ENCODE measurements at regions not wholly inside any gene's neighbourhood (a gene's known extent, or its start where the extent isn't known, plus 50 kb on each side); places are given as distances from the start of the nearest gene placed in this dataset.

- Histone ChIP-seq H3K27ac (ENCODE audit: low read length) (no peak overlapping the region), H3K4me1 (ENCODE audit: control insufficient read depth, insufficient read depth, low read length) (no peaks in the 10 kb centered on the region), H3K9me3 (ENCODE audit: control insufficient read depth, insufficient read depth, low read depth, low read length) (no peaks in the 10 kb centered on the region), H3K36me3 (ENCODE audit: control insufficient read depth, insufficient read depth, low read length) (no peaks in the 10 kb centered on the region), H3K27me3 (ENCODE audit: control insufficient read depth, insufficient read depth, low read length) (no peaks in the 10 kb centered on the region), H3K4me3 (ENCODE audit: low read depth in 2 of 2, low read length in 2 of 2) (no peak overlapping the region)
- intact Hi-C loops (cut with micrococcal nuclease; ENCODE audit: unreplicated experiment): no loop called here
- ATAC-seq: no peak
- ChIA-PET CTCF (no interaction called here), POLR2A (no interaction called here)
- in situ Hi-C loops (cut with HindIII; ENCODE audit: low pct_unique_long_range_greater_than_20kb, low sequenced_read_pairs): no loop called here
- no TSS peak for BruUV-seq (replicated peaks)
- DNase-seq (ENCODE audit: low read depth, low spot score): no peak
- TF ChIP-seq POLR2AphosphoS5 (IDR thresholded peaks at IDR 0.05; ENCODE audit: low read depth, low read length): no peak
- TF ChIP-seq SIN3A (IDR thresholded peaks at IDR 0.05; ENCODE audit: borderline replicate concordance, insufficient read depth, low read depth, low read length): no peak
- no peak for TF ChIP-seq TCF7L2 (IDR thresholded peaks at IDR 0.05; ENCODE audit: low read depth, low read length)
- no peak for TF ChIP-seq REST (IDR thresholded peaks at IDR 0.05; ENCODE audit: insufficient read depth in 1 of 2, low read depth in 2 of 2, low read length in 1 of 2)
- TF ChIP-seq CTCF (IDR thresholded peaks at IDR 0.05): no peak
Measured at GRCh38 chr3:21152555-21152954, 598.5 kb downstream of the ZNF385D start.

- no peaks in the 10 kb centered on the region for H3K27me3 ChIP-seq (ENCODE audit: control insufficient read depth, insufficient read depth, low read length)
- POLR2A ChIA-PET: no interaction called here
- no peak overlapping the region for H3K27ac ChIP-seq (ENCODE audit: low read length)
- ATAC-seq (no peak), DNase-seq (ENCODE audit: low read depth, low spot score) (no peak)
- no peaks in the 10 kb centered on the region for H3K4me1 ChIP-seq (ENCODE audit: control insufficient read depth, insufficient read depth, low read length)
- no peak for TF ChIP-seq REST (IDR thresholded peaks at IDR 0.05; ENCODE audit: insufficient read depth in 1 of 2, low read depth in 2 of 2, low read length in 1 of 2)
- no peak for TF ChIP-seq POLR2AphosphoS5 (IDR thresholded peaks at IDR 0.05; ENCODE audit: low read depth, low read length)
- no peak for TF ChIP-seq TCF7L2 (IDR thresholded peaks at IDR 0.05; ENCODE audit: low read depth, low read length)
- no peak for TF ChIP-seq CTCF (IDR thresholded peaks at IDR 0.05)
- no peak for TF ChIP-seq SIN3A (IDR thresholded peaks at IDR 0.05; ENCODE audit: borderline replicate concordance, insufficient read depth, low read depth, low read length)
- no TSS peak for BruUV-seq (replicated peaks)
- in situ Hi-C loops (cut with HindIII; ENCODE audit: low pct_unique_long_range_greater_than_20kb, low sequenced_read_pairs) (no loop called here), intact Hi-C loops (cut with micrococcal nuclease; ENCODE audit: unreplicated experiment) (no loop called here)
- H3K4me3 ChIP-seq (ENCODE audit: low read depth in 2 of 2, low read length in 2 of 2): no peak overlapping the region
- no peaks in the 10 kb centered on the region for H3K9me3 ChIP-seq (ENCODE audit: control insufficient read depth, insufficient read depth, low read depth, low read length)
- CTCF ChIA-PET: no interaction called here
- no peaks in the 10 kb centered on the region for H3K36me3 ChIP-seq (ENCODE audit: control insufficient read depth, insufficient read depth, low read length)
Measured at GRCh38 chr3:21142949-21143348, 608.1 kb downstream of the ZNF385D start.

Measured in Panc1 (cell line).